OCI-LY3 (cell line): ENCODE measurements at regions not wholly inside any gene's neighbourhood (a gene's known extent, or its start where the extent isn't known, plus 50 kb on each side); places are given as distances from the start of the nearest gene placed in this dataset.

Experiments used
- EZH2phosphoT487 ChIP-seq: fragments of 200-600 bp; shearing (Covaris generic); IDR thresholded peaks from 2 replicates; pipeline ENCODE4 v1.6.1; 2018; ENCODE audit warnings: antibody characterized with exemption, mixed run types, low read depth
- TF ChIP-seq, protein P1 (sequence below): fragments of 200-600, 300-600 bp; sonication (generic); IDR thresholded peaks from 2 replicates; pipeline ENCODE4 v1.5.1; 2014; ENCODE audit warnings: antibody characterized with exemption, low read length, low read depth

DNA sequence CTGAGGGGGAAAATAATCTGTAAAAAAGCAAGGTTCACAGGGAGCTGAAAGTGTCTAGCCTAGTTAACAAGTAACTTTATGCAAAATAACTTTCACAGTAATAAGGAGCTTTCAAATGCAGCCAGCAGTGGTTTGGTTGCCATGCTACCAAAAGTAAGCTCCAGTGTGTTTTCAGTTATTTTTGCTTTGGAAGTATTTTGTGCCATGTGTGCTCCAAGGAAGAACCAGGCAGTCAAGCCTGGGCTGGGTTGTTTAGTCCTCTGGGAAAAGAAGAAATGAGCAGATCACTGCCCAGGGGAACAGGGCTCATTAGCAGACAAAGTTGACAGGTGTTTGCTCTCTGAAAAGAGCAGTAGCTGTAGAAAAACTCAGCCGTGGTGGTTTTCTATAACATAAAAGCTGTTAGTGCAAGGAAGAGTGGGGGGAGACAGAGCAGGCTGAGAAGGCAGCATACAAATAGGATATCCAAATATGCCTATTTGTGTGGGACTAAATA lies 92.8 kb upstream of the TMTC2 start:
- TF ChIP-seq, protein P1, sequence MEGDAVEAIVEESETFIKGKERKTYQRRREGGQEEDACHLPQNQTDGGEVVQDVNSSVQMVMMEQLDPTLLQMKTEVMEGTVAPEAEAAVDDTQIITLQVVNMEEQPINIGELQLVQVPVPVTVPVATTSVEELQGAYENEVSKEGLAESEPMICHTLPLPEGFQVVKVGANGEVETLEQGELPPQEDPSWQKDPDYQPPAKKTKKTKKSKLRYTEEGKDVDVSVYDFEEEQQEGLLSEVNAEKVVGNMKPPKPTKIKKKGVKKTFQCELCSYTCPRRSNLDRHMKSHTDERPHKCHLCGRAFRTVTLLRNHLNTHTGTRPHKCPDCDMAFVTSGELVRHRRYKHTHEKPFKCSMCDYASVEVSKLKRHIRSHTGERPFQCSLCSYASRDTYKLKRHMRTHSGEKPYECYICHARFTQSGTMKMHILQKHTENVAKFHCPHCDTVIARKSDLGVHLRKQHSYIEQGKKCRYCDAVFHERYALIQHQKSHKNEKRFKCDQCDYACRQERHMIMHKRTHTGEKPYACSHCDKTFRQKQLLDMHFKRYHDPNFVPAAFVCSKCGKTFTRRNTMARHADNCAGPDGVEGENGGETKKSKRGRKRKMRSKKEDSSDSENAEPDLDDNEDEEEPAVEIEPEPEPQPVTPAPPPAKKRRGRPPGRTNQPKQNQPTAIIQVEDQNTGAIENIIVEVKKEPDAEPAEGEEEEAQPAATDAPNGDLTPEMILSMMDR: no peak
- TF ChIP-seq EZH2phosphoT487: no peak
